ENCODE measurements at regions not wholly inside any gene's neighbourhood (a gene's known extent, or its start where the extent isn't known, plus 50 kb on each side); places are given as distances from the start of the nearest gene placed in this dataset.
"Not testable (repeated sequence)": the region's sequence is repeated elsewhere in the genome, so short reads cannot be mapped to it uniquely, and the experiment has no call there.

GRCh38 chr12:124698998-124699305, 131.5 kb upstream of the NCOR2 start:
- H3K4me3 Mint-ChIP-seq, result no peak overlapping the region
- no peaks in the 10 kb centered on the region for H3K9me3 Mint-ChIP-seq
- ATAC-seq (replicated peaks), result no peak
- peaks cover 8 to 21% of the 10 kb centered on the region in 2 donors for H3K4me1 Mint-ChIP-seq
- peaks cover 15 to 38% of the 10 kb centered on the region in 2 donors for H3K27me3 Mint-ChIP-seq
- no peak for DNase-seq
- H3K36me3 Mint-ChIP-seq, result peaks cover 0 to 3% of the 10 kb centered on the region in 2 donors
- no peak overlapping the region for H3K27ac Mint-ChIP-seq

GRCh38 chr12:124698211-124698997, 131.0 kb upstream of the NCOR2 start:
- DNase-seq (no peak), ATAC-seq (replicated peaks) (no peak)
- Mint-ChIP-seq H3K27me3 (peaks cover 15 to 38% of the 10 kb centered on the region in 2 donors), H3K27ac (no peak overlapping the region), H3K4me3 (no peak overlapping the region), H3K4me1 (peaks cover 8 to 21% of the 10 kb centered on the region in 2 donors), H3K36me3 (peaks cover 0 to 3% of the 10 kb centered on the region in 2 donors), H3K9me3 (no peaks in the 10 kb centered on the region)

- Mint-ChIP-seq H3K4me1 (peaks cover 8 to 21% of the 10 kb centered on the region in 2 donors), H3K27me3 (peaks cover 15 to 38% of the 10 kb centered on the region in 2 donors)
- not testable (repeated sequence) for H3K27ac Mint-ChIP-seq; DNase-seq; H3K4me3 Mint-ChIP-seq; H3K36me3 Mint-ChIP-seq; H3K9me3 Mint-ChIP-seq; ATAC-seq (replicated peaks)
Measured at GRCh38 chr12:124697722-124698121, 130.3 kb upstream of the NCOR2 start.

DNA sequence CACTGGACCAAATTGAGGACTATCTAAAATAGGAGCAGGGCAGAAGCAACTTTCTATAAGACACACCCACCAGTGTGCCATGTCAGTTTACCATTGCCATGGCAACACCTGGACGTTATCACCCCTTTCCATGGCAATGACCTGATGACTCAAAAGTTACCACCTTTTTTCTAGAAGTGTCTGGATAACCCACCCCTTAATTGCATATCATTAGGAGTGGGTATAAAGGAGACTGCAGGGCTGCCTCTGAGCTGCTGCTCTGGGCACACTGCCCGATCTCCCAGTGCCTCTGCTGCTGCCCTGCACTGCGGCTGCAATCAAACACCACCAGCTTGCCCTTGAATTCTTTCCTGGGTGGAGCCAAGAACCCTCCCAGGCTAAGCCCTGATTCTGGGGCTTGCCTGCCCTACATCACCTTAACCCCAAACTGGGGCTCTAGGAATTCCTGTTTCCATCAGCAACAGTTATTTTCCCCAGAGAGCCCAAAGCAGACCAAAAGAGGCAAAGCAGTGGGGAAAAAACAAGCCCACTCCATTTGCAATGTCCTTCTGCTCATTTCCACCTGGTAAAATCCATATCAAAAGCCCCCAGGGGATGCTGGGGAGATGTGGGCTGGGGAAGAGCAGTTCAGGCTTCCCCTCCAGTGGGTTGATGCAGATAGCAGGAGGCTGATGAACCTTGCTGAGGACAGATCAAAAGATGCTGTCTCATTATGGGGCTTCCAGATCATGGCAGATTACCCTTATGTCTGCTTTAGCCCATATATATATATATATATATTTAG, 129.5 kb upstream of the NCOR2 start:
- Mint-ChIP-seq H3K36me3 (peaks cover 6 to 11% of the 10 kb centered on the region in 2 donors), H3K27ac (peak overlapping the region; percentile 0), H3K27me3 (peaks cover 15 to 38% of the 10 kb centered on the region in 2 donors), H3K4me3 (no peak overlapping the region), H3K9me3 (peaks cover 0 to 6% of the 10 kb centered on the region in 2 donors), H3K4me1 (peaks cover 8 to 21% of the 10 kb centered on the region in 2 donors)
- DNase-seq (no peak), ATAC-seq (replicated peaks) (peak in 1 of 2 donors; percentile 37)

- DNase-seq (no peak), ATAC-seq (replicated peaks) (no peak)
- peaks cover 0 to 8% of the 10 kb centered on the region in 2 donors for H3K9me3 Mint-ChIP-seq
- H3K36me3 Mint-ChIP-seq, result peaks cover 6 to 11% of the 10 kb centered on the region in 2 donors
- peaks cover 15 to 38% of the 10 kb centered on the region in 2 donors for H3K27me3 Mint-ChIP-seq
- H3K27ac Mint-ChIP-seq, result no peak overlapping the region
- H3K4me1 Mint-ChIP-seq, result peaks cover 8 to 21% of the 10 kb centered on the region in 2 donors
- no peak overlapping the region for H3K4me3 Mint-ChIP-seq
Measured at GRCh38 chr12:124695861-124696260, 128.4 kb upstream of the NCOR2 start.

GRCh38 chr12:124694846-124695497, 127.6 kb upstream of the NCOR2 start:
- peaks cover 6 to 11% of the 10 kb centered on the region in 2 donors for H3K36me3 Mint-ChIP-seq
- H3K27ac Mint-ChIP-seq, result no peak overlapping the region
- H3K4me3 Mint-ChIP-seq, result no peak overlapping the region
- peaks cover 15 to 32% of the 10 kb centered on the region in 2 donors for H3K27me3 Mint-ChIP-seq
- ATAC-seq (replicated peaks) (no peak), DNase-seq (no peak)
- peaks cover 8 to 21% of the 10 kb centered on the region in 2 donors for H3K4me1 Mint-ChIP-seq
- H3K9me3 Mint-ChIP-seq, result peaks cover 0 to 8% of the 10 kb centered on the region in 2 donors

DNA sequence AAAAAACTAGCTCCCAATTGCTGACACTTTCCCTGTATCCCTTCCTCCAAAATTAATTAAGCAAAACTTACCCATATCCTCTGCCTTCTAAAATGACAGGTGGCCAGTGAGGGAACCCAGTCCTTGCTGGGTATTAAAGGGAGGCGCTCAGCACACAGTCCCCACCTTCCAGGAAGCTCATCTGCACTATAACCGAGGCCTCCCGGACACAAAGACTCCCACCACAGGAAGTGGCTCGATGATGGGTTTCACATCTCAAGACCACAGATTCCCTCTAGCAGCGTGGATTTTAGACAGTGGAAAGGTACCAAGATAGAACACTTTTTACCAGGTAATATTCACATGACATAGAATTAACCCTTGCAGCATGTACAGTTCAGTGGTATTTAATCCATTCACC, 126.8 kb upstream of the NCOR2 start:
- peak overlapping the region in 1 of 2 donors; percentile 39 for H3K4me3 Mint-ChIP-seq
- ATAC-seq (replicated peaks) (peak; percentile 81 to 86), DNase-seq (no peak)
- H3K27ac Mint-ChIP-seq, result peak overlapping the region; percentile 61
- H3K36me3 Mint-ChIP-seq, result peaks cover 8 to 11% of the 10 kb centered on the region in 2 donors
- H3K27me3 Mint-ChIP-seq, result peaks cover 16 to 26% of the 10 kb centered on the region in 2 donors
- peaks cover 0 to 8% of the 10 kb centered on the region in 2 donors for H3K9me3 Mint-ChIP-seq
- peaks cover 8 to 21% of the 10 kb centered on the region in 2 donors for H3K4me1 Mint-ChIP-seq

DNA sequence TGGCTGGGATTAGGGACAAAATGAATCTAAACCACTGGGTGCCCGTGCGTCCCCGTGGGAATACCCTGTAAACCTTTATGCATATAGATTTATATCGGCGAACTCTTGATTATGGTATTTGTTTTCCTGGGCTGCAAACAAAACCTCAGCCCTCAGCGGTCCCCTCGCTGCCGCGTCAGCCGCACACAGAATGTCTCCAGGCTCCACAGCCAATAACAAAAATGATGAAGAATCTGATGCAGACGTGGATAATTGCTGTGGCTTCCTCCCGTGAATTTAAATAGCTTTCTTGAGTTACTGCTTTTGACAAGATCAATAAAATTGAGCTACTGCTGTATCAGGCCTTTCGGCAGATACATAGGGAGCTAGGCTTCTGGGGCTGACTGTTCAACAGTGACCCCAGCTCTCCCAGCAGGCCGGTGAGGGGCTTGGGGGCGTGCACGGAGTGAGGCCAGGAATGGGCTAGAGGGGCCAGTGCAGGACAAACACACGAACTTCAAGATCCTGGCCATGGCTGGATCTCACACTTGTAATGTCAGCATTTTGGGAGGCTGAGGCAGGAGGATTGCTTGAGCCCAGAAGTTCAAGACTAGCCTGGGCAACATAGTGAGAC, 125.8 kb upstream of the NCOR2 start:
- ATAC-seq (replicated peaks) (no peak), DNase-seq (no peak)
- Mint-ChIP-seq H3K9me3 (peaks cover 0 to 8% of the 10 kb centered on the region in 2 donors), H3K36me3 (peaks cover 8 to 11% of the 10 kb centered on the region in 2 donors), H3K4me1 (peaks cover 14 to 29% of the 10 kb centered on the region in 2 donors), H3K27me3 (peaks cover 17 to 25% of the 10 kb centered on the region in 2 donors), H3K4me3 (no peak overlapping the region), H3K27ac (no peak overlapping the region)

GRCh38 chr12:124692443-124692842, 125.0 kb upstream of the NCOR2 start:
- Mint-ChIP-seq H3K27me3 (peaks cover 17 to 25% of the 10 kb centered on the region in 2 donors), H3K4me3 (no peak overlapping the region), H3K4me1 (peaks cover 22 to 37% of the 10 kb centered on the region in 2 donors), H3K9me3 (peaks cover 0 to 8% of the 10 kb centered on the region in 2 donors), H3K36me3 (peaks cover 8 to 11% of the 10 kb centered on the region in 2 donors), H3K27ac (no peak overlapping the region)
- no peak for DNase-seq
- ATAC-seq (replicated peaks), result no peak

GRCh38 chr12:124691429-124691828, 124.0 kb upstream of the NCOR2 start:
- no peak overlapping the region for H3K4me3 Mint-ChIP-seq
- H3K36me3 Mint-ChIP-seq, result peaks cover 8 to 11% of the 10 kb centered on the region in 2 donors
- H3K27ac Mint-ChIP-seq, result no peak overlapping the region
- peaks cover 0 to 8% of the 10 kb centered on the region in 2 donors for H3K9me3 Mint-ChIP-seq
- DNase-seq (no peak), ATAC-seq (replicated peaks) (no peak)
- H3K4me1 Mint-ChIP-seq, result peaks cover 22 to 33% of the 10 kb centered on the region in 2 donors
- peaks cover 14 to 19% of the 10 kb centered on the region in 2 donors for H3K27me3 Mint-ChIP-seq

GRCh38 chr12:124689631-124690030, 122.2 kb upstream of the NCOR2 start:
- ATAC-seq (replicated peaks), result no peak
- DNase-seq, result no peak
- peaks cover 9 to 13% of the 10 kb centered on the region in 2 donors for H3K27me3 Mint-ChIP-seq
- no peak overlapping the region for H3K4me3 Mint-ChIP-seq
- peaks cover 33 to 35% of the 10 kb centered on the region in 2 donors for H3K4me1 Mint-ChIP-seq
- peaks cover 0 to 8% of the 10 kb centered on the region in 2 donors for H3K9me3 Mint-ChIP-seq
- peaks cover 8 to 11% of the 10 kb centered on the region in 2 donors for H3K36me3 Mint-ChIP-seq
- no peak overlapping the region for H3K27ac Mint-ChIP-seq

GRCh38 chr12:124688356-124688992, 121.1 kb upstream of the NCOR2 start:
- Mint-ChIP-seq H3K27me3 (peaks cover 9 to 13% of the 10 kb centered on the region in 2 donors), H3K4me3 (no peak overlapping the region), H3K27ac (peak overlapping the region; percentile 39), H3K36me3 (peaks cover 8% of the 10 kb centered on the region in 2 donors), H3K4me1 (peaks cover 34 to 35% of the 10 kb centered on the region in 2 donors), H3K9me3 (peaks cover 0 to 8% of the 10 kb centered on the region in 2 donors)
- no peak for DNase-seq
- no peak for ATAC-seq (replicated peaks)

DNA sequence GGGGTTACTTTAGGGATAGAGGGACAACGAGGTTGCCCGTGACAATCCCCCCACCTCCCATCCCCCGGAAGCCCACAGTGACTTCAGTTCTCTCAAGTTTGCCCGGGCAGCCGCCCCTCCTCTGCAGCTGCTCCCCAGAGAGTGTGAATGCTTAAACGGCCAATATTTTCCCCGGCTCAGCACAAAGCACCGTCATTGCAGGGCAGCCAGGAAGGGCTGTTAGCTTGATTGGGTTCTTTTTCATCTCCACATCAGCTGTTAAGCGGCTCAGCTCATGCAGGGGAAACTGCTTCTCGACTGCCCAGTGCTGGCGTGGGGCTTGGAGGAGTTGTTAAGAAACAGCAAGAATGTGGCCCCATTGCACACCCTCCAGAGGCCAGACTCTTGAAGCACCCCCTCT, 120.5 kb upstream of the NCOR2 start:
- Mint-ChIP-seq H3K4me1 (peaks cover 38 to 39% of the 10 kb centered on the region in 2 donors), H3K9me3 (peaks cover 2 to 5% of the 10 kb centered on the region in 2 donors), H3K4me3 (no peak overlapping the region), H3K36me3 (peaks cover 4 to 8% of the 10 kb centered on the region in 2 donors), H3K27ac (peak overlapping the region; percentile 57), H3K27me3 (peaks cover 9 to 13% of the 10 kb centered on the region in 2 donors)
- DNase-seq, result peak; percentile 23
- ATAC-seq (replicated peaks), result peak; percentile 69 to 70
